ENCODE measurements at regions not wholly inside any gene's neighbourhood (a gene's known extent, or its start where the extent isn't known, plus 50 kb on each side); places are given as distances from the start of the nearest gene placed in this dataset.
A peak's percentile ranks its signal among the peaks of the same experiment; 100 is the strongest.
"Not testable (repeated sequence)": the region's sequence is repeated elsewhere in the genome, so short reads cannot be mapped to it uniquely, and the experiment has no call there.

DNA sequence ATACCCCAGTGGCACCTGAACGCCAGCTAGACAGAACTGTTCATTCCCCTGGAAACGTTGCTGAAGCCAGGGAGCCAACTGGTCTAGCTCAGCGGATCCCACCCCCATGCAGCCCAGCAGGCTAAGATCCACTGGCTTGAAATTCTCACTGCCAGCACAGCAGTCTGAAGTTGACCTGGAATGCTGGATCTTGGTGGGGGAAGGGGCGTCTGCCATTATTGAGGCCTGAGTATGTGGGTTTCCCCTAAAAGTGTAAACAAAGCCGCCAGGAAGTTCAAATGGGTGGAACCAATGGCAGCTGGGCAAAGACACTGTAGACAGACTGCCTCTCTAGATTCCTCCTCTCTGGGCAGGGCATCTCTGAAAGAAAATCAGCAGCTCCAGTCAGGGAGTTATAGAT lies 213.0 kb downstream of the NKX6-1 start:
- DNase-seq (ENCODE audit: low spot score) = no peak

GRCh38 chr4:84279678-84280077 lies 219.4 kb downstream of the NKX6-1 start:
- DNase-seq (ENCODE audit: low spot score) = no peak

GRCh38 chr4:84277923-84278322 lies 221.2 kb downstream of the NKX6-1 start:
- DNase-seq (ENCODE audit: low spot score) = no peak

DNA sequence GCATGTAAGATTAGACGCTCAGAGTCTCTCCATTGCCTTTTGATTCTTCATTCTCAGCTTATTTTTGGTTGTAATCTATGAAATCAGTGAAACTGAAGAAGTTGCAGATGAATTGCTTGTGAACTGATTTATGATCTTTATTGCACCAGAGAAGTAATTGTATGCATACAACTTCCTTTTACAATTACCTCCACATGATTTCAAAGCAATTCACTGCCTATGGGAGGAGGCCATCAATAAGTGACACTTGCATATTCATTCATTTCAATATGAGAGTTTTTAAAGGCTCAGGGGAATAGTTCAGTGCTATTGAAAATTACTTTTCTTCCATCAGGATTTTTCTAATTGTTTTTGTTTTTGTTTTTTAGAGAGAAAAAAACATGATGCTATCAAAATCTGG lies 222.3 kb downstream of the NKX6-1 start:
- no peak for DNase-seq (ENCODE audit: low spot score)

- DNase-seq (ENCODE audit: low spot score) = no peak
Measured at GRCh38 chr4:84269536-84270044, 229.5 kb downstream of the NKX6-1 start.

DNA sequence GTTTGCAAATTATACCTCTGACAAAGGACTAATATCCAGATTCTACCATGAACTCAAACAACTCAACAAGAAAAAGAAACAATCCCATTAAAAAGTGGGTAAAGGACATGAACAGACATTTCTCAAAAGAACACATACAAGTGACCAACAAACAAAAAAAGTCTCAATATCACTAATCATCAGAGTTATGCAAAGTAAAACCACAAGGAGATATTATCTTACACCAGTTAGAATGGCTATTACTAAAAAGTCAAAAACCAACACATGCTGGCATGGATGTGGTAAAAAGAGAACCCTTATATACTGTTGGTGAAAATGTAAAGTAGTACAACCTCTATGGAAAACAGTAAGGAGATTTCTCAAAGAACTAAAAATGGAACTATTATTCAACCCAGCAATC lies 234.4 kb downstream of the NKX6-1 start:
- no peak for DNase-seq (ENCODE audit: low spot score)

DNA sequence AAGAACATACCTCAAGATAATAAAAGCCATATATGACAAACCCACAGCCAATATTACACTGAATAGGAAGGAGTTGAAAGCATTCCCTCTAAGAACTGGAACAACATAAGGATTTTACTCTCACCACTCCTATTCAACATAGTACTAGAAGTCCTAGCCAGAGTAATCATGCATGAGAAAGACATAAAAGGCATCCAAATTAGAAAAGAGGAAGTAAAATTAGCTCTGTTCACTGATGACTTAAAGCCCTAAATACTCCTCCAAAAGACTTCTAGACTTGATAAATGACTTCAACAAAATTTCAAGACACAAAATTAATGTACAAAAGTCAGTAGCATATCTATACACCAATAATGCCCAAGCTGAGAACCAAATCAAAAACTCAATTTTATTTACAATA lies 235.7 kb downstream of the NKX6-1 start:
- DNase-seq (ENCODE audit: low spot score) = no peak

DNA sequence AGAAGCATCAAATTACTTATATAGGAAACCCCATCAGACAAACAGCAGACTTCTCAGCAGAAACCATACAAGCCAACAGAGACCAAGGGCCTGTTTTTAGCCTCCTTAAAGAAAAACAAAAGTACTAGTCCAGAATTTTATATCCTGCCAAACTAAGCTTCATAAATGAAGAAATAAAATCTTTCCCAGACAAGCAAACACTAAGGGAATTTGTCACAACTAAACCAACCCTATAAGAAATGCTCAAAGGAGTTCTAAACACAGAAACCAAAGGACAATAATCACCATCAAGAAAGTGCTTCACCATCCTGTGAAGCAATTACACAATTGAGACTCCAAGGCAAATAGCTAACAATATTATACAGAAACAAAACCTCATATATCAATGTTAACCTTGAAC lies 238.6 kb downstream of the NKX6-1 start:
- DNase-seq (ENCODE audit: low spot score) = no peak

GRCh38 chr4:84258905-84259830 lies 239.9 kb downstream of the NKX6-1 start:
- peak; percentile 21 for DNase-seq (ENCODE audit: low spot score)

DNA sequence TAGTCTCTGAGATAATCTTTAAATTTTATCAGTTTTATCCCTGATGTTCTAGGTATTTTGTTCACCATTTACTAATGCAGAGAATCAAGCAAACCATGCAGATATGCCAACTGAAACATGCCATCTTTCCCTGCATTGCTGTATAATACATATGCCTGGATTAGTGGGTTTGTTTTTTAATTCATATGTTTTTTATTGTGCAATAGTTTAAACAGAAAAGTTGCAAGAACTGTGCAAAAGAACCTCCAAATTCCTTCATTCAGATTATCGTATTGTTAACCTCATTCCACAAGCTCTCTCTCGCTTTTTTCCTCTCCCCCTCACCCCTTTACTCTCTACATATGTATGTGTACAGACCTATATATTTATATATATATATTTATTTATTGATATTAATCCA lies 244.6 kb downstream of the NKX6-1 start:
- DNase-seq (ENCODE audit: low spot score) = no peak

GRCh38 chr4:84249521-84249920 lies 249.6 kb downstream of the NKX6-1 start:
- DNase-seq (ENCODE audit: low spot score) = no peak

DNA sequence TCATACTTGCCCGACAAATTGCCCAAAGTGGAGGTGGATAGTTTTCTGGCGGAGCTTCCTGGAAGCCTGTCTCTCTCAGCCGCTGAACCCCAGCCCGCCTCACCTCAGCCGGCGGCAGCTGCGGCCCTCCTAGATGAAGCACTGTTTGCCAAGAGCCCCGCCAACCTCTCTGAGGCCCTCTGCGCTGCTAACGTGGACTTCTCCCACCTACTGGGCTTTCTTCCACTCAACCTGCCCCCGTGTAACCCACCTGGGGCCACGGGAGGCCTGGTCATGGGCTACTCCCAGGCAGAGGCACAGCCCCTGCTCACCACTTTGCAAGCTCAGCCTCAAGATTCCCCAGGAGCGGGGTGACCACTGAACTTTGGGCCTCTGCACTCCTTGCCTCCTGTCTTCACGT lies 254.1 kb downstream of the NKX6-1 start:
- DNase-seq (ENCODE audit: low spot score) = not testable (repeated sequence)

GRCh38 chr4:84244346-84244801 lies 254.7 kb downstream of the NKX6-1 start:
- DNase-seq (ENCODE audit: low spot score) = not testable (repeated sequence)

GRCh38 chr4:84243685-84244084 lies 255.4 kb downstream of the NKX6-1 start:
- no peak for DNase-seq (ENCODE audit: low spot score)

DNA sequence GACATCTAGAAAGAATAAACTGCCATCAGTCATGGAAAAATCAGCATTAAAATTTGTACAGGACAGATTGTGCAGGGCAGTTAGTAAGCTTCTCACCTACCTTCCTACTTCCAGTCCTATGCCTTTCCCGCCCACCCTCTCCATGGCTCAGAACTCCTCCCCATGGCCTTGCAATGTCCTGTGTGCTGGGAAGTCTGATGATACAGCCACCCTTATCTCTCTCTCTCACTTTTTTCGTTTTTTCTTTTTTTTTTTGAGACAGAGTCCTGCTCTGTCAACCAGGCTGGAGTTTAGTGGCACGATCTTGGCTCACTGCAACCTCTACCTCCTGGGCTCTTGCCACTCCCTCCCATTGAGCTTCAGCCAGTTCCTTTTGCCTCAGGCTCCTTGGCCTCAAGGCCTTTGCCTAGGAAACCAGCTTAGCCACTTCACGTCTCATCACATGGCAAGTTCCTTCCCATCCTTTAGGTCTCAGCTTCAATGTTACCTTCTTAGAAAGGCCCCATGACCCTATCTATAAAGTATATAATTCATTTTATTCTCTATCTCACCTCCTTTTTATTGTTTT lies 259.7 kb downstream of the NKX6-1 start:
- no peak for DNase-seq (ENCODE audit: low spot score)

DNA sequence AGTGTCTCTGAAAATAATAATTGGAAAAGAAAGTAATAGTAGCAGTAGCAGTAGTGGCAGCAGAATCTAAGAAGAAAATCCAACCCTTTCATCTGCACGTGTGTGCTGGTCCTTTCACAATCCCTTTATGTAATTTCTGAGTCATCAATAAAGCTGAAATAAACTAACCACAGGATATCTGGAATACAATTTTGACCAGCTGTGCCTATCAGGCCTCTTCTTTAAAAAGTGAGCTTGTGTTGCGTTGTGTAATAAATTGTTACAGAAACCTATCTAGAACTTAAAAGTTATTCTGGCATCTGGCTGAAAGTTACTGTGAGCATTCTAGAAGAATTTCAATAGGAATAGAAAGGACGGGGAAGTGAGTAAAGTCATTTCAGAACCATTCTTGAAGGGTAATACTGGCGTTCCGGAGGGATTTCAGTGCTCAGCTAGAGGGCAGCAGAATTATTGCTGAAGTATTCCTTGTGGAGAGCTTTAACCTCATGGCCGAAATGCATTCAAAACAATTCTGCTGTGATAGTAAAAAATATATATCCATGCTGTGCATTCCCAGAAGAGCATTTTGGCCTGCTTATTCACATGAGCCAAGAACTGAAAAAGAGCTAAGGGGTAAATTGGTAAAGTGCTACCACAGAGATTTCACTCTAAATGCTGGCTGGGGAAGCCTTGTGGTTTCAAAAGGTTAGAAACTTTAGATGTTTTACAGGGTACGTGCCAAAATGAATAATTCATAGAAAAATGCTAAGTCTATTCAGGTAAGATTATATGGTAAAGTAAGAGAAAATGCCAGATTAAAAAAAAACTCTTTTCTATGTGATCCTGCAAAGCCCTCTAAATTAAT lies 260.6 kb downstream of the NKX6-1 start:
- DNase-seq (ENCODE audit: low spot score) = no peak

DNA sequence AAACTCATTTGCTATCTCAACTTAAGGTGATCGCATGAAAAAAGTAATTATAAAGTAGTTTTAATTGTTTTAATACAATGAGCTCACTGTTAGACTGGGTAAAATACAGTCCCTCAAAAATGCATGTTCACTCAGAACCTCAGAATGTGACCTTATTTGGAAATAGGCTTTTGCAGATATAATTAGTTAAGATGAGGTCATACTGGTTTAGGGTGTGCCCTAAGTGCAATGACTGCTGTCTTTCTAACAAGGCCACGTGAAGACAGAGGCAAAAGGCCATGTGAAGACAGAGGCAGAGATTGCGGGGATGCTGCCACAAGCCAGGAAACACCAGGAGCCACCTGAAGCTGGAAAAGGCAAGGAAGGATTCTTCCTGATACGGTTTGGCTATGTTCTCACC lies 262.1 kb downstream of the NKX6-1 start:
- no peak for DNase-seq (ENCODE audit: low spot score)

GRCh38 chr4:84235126-84235944 lies 263.8 kb downstream of the NKX6-1 start:
- DNase-seq (ENCODE audit: low spot score) = no peak

DNA sequence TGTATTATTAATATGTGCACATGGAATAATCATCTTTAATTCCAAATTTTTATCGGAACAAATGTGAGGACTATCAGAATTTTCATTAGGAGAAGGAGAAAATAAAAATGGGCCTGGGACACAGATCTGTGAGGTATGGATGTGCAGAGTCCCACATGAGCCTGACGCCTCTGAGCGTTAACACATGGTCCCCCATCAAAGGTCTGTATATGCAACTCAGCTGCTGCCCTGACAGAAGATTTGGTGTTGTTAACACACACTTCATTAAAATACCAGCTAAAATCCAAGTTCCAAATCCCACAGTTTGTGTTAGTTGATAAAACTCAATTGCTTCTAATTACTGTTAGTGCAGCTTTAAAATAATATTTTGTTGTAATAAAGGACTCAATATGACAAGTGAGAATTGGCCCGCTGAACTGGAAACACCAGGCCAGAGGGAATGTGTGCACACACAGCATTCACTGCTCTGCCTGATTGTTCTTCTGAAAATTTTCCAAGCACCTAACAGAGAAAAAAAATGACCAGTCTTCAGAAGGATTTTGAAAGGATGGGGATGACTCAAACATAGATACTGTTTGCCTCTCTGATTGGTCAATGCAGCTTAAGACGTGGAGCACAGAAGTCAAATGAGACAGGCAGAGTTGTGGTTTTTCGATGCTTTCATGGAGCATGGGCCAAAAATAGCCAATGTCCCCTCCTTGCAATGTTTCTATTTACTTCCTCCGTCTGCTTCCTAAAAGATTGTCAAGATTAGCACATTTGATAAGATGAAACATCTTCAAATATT lies 266.6 kb downstream of the NKX6-1 start:
- DNase-seq (ENCODE audit: low spot score) = no peak

DNA sequence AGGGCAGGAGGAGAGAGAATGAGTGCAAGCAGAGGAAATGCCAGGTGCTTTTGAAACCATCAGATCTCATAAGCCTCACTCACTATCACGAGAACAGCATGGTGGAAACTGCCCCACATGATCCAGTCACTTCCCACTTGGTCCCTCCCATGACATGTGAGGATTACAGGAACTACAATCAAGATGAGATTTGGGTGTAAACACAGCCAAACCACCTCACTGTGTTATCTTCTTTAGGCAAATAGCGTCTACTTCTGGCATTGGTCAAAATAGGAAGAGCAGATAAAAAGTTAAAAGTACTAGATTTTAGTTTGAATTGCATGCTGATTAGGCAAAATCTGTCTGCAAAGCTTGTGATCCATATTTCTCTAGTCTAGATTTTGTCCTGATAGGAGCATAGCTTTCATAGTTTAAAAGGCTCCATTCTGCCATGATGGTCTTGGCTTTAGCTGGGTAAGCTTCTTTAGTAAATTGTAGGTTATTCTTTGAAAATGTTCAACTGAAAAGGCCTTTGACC lies 267.5 kb downstream of the NKX6-1 start:
- no peak for DNase-seq (ENCODE audit: low spot score)
